ENCODE measurements at regions not wholly inside any gene's neighbourhood (a gene's known extent, or its start where the extent isn't known, plus 50 kb on each side); places are given as distances from the start of the nearest gene placed in this dataset.

DNA sequence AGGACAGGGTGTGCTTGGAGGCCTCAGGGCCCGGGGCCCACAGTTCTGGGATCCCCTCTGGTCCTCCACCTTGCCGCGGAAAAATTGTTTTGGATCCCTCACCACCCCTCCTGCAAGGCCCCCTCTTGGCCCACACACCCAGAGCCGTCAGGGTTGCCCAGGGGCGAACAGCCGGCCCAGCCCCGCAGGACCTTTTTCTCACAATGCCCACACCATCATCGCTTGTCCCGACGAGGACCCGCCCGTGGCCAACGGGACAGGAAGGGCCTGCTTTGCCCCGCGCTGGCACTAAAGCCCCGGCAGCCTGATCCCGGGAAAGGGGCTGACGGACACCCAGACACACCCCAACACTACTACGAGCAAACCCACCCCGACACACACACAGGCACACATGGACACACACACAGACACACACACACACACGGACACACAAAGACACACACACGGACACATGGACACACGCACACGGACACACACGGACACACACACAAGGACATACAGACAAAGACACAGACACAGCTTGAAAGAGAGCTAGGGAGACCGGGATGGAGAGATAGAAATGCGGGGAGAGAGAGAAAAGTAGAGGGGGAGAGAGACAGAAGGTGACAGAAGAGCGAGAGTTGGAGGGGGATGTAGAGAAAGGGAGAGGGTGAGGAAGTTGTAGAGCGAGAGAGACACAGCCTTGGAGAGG lies 1493.5 kb upstream of the DEFB115 start:
- no peak overlapping the region for H4K91ac ChIP-seq (ENCODE audit: insufficient read length, low read depth, low read length)
- H3K79me2 ChIP-seq (ENCODE audit: insufficient read depth, low read length), result no peaks in the 10 kb centered on the region
- H2AFZ ChIP-seq (ENCODE audit: low read length), result no peak overlapping the region
- no peaks in the 10 kb centered on the region for H3K4me1 ChIP-seq (ENCODE audit: insufficient read depth, low read length)
- H3K18ac ChIP-seq (ENCODE audit: insufficient read length, low read depth, low read length), result no peak overlapping the region
- no peak overlapping the region for H3T11ph ChIP-seq (ENCODE audit: low read length)
- no peak overlapping the region for H2BK120ac ChIP-seq (ENCODE audit: low read depth, low read length, poor library complexity, severe bottlenecking)
- no peak overlapping the region for H2BK15ac ChIP-seq (ENCODE audit: low read depth, low read length)
- WGBS (ENCODE audit: extremely low coverage, insufficient read length, low lambda C conversion rate), result 100% methylated on average over 1 of the region's 29 CpGs
- no peak overlapping the region for H3K56ac ChIP-seq (ENCODE audit: insufficient read length, low read depth, low read length)
- no peak overlapping the region for H3K14ac ChIP-seq (ENCODE audit: insufficient read depth, low read length)
- no peak overlapping the region for H3K4me2 ChIP-seq (ENCODE audit: insufficient read depth, insufficient read length, low read length)
- no peaks in the 10 kb centered on the region for H3K79me1 ChIP-seq (ENCODE audit: insufficient read depth, low read depth, low read length, poor library complexity, severe bottlenecking)
- H3K4me3 Mint-ChIP-seq, result no peak overlapping the region
- peaks cover 88 to 91% of the 10 kb centered on the region in 2 experiments for H3K9me3 Mint-ChIP-seq
- H2BK20ac ChIP-seq (ENCODE audit: low read depth, low read length, poor library complexity, severe bottlenecking), result no peak overlapping the region
- peaks cover 58% of the 10 kb centered on the region for H3K9me3 ChIP-seq (ENCODE audit: control insufficient read depth, low read depth, low read length)
- TF ChIP-seq, protein P1, sequence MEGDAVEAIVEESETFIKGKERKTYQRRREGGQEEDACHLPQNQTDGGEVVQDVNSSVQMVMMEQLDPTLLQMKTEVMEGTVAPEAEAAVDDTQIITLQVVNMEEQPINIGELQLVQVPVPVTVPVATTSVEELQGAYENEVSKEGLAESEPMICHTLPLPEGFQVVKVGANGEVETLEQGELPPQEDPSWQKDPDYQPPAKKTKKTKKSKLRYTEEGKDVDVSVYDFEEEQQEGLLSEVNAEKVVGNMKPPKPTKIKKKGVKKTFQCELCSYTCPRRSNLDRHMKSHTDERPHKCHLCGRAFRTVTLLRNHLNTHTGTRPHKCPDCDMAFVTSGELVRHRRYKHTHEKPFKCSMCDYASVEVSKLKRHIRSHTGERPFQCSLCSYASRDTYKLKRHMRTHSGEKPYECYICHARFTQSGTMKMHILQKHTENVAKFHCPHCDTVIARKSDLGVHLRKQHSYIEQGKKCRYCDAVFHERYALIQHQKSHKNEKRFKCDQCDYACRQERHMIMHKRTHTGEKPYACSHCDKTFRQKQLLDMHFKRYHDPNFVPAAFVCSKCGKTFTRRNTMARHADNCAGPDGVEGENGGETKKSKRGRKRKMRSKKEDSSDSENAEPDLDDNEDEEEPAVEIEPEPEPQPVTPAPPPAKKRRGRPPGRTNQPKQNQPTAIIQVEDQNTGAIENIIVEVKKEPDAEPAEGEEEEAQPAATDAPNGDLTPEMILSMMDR (conservative IDR thresholded peaks at IDR 0.05), result no peak
- no peak overlapping the region for H3K27ac Mint-ChIP-seq
- H2BK12ac ChIP-seq (ENCODE audit: insufficient read length, low read depth, low read length), result no peak overlapping the region
- no peak overlapping the region for H3K23ac ChIP-seq (ENCODE audit: insufficient read length, low read depth, low read length)
- no peak overlapping the region for H3K4ac ChIP-seq (ENCODE audit: low read depth, low read length)
- no peaks in the 10 kb centered on the region for H3K27me3 ChIP-seq (ENCODE audit: insufficient read depth, low read length)
- no peak for DNase-seq
- peaks cover 2% of the 10 kb centered on the region; the same call in 1 of the 2 replicates for H3K27me3 Mint-ChIP-seq (ENCODE audit: low read depth)
- no peaks in the 10 kb centered on the region for H3K4me1 Mint-ChIP-seq
- no peaks in the 10 kb centered on the region for H3K23me2 ChIP-seq (ENCODE audit: insufficient read length, low read depth, low read length, poor library complexity, severe bottlenecking)
- H3K36me3 Mint-ChIP-seq (ENCODE audit: insufficient read depth in 1 of 3, low read depth in 3 of 3), result peaks cover 5 to 28% (median 14%) of the 10 kb centered on the region in 3 experiments; a peak in 6 of 7 replicates
- H2AK5ac ChIP-seq (ENCODE audit: insufficient read length, low read length), result no peak overlapping the region
- H3K27ac ChIP-seq (ENCODE audit: insufficient read length, low read depth, low read length), result no peak overlapping the region
- H4K20me1 ChIP-seq (ENCODE audit: control insufficient read depth, insufficient read depth, insufficient read length), result no peaks in the 10 kb centered on the region
- no peak overlapping the region for H4K5ac ChIP-seq (ENCODE audit: insufficient read length, low read depth, low read length)
- H4K8ac ChIP-seq (replicated peaks; ENCODE audit: insufficient read length, low read depth, low read length), result no peak overlapping the region
- no peak overlapping the region for H2BK5ac ChIP-seq (ENCODE audit: insufficient read length, low read length)
- no peak overlapping the region for H3K9ac ChIP-seq (ENCODE audit: extremely low read depth, insufficient read length, low read length)

All from H9 (cell line).